ENCODE measurements at regions not wholly inside any gene's neighbourhood (a gene's known extent, or its start where the extent isn't known, plus 50 kb on each side); places are given as distances from the start of the nearest gene placed in this dataset.

DNA sequence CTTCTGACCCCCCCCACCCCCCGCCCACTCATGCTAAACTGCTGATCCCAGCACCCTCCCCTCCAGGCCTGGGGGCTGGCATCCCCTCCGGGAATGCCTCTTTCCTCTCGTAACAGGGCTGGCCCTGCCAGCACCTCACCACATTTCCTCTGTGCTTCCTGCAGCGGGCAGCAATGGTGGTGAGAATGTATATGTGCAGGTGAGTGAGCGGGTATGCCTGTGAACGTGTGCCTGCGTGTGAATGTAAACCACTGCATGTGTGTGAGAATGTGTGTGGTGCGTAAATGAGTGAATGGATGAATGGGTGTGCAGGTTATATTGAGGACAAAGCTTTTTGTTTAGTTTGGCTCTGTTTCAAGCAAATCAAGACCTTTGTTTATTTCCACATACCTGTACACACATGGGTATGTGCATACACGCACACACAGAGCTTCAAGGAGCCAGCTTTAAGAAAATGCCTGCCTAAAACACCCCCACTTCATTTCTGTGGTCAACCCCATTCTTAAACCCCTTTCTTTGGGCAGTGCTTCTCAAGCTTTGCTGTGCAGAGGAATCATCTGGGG is 95.7 kb upstream of the SHB start:
- DNase-seq (ENCODE audit: low spot score): no peak

GRCh38 chr9:38163518-38163917 is 94.5 kb upstream of the SHB start:
- DNase-seq (ENCODE audit: low spot score): no peak

DNA sequence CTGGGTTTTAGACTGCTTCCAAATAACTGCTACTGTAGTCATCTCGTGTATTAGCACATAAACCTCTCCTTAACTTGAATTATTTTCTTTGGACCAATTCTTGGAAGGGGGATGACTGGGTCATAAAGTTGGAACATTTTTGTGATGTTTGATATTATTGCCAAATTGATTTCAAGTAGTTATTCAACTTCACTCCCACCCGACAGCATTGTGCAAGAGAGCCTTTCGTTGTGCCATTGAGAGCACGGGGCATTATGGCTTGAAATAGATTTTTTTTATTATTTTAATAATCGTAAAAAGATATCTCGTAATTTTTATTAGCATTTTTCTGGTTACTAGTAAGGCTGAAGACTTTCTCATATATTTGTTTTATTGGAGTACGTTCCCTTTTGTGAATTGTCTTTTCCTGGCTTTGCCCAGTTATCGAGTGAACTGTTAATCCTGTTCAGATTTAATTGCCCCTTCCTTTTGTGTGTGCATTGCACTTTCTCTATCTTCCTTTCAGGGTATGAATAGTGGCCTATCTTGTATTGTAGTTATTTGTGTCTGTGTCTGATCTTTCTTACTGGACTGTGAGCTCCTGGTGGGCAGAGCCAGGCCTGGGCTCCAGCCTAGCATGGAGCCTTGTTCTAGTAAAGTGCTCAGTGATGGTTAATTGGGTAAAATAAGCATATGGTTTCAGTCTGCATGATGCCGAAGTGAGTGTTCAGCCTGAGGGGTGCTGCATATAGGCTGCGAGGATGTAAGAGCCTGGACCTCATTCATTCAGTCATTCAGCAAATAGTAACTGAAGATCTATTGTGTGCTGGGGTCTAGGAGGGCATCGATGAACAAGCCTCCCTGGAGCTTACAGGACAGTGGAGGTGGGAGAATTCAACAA is 93.5 kb upstream of the SHB start:
- DNase-seq (ENCODE audit: low spot score): no peak

- DNase-seq (ENCODE audit: low spot score): no peak
Measured at GRCh38 chr9:38160613-38161215, 91.7 kb upstream of the SHB start.

GRCh38 chr9:38159599-38159998 is 90.6 kb upstream of the SHB start:
- no peak for DNase-seq (ENCODE audit: low spot score)

DNA sequence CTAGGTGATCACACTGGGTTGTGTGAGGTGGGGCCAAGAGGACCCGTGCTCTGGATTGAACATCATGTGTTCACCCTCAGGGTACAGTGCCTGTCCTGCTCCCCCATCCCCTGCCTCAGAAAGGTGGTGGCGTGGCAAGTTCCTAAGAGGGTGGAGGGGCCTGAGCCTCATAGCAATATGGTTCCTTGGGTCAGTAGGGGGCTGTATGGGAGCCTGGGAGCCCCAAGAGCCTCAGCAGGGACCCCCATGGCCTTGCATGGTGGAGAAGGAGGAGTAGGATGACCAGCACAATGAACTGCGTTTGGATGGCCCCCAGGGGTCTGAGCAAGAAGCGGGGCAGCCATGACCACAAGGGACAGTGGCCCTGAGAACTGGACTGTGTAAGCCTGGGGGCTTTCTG is 89.6 kb upstream of the SHB start:
- no peak for DNase-seq (ENCODE audit: low spot score)

- DNase-seq (ENCODE audit: low spot score): no peak
Measured at GRCh38 chr9:38157711-38158110, 88.7 kb upstream of the SHB start.

DNA sequence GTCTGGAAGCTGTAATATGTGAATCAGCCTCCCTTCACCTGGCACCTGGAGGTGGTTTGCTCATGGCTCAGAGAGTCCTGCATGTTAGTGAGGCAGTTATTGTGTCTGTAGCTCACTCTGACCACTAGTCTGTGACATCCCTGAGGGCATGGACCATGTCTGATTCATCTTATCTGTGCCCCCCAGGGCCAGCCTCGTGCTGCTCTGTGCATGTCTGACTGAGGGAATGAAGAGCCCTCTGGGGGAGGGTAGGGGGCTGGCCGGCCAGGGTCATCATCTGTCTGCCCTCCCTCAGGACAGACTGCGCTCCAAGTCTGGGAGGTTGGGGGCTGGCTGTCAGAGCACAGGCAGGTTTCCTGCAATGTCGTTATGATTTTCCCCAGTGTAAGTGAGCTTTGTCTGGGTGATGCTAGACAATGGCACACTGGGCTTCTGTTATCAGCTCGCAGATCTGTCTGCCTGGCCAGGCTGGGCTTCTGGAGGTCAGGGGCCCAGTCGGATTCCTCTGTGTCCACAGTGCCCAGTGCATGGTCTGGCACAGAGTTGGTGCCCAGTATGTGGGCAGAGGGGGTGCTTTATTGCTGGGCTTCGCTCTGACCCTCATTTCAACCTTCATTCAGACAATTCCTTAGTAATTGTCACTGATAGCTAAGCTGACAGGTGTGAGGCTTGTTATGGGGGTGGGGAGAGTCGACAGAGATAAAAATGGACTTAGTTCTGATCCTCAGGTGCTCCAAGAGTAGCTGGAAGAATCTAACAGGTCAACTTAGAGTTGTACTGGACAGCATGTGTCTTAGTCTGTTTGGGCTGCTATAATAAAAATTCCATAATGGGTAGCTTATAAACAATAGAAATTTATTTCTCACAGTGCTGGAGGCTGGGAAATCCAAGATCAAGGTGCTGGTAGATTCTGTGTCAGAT is 85.7 kb upstream of the SHB start:
- no peak for DNase-seq (ENCODE audit: low spot score)

DNA sequence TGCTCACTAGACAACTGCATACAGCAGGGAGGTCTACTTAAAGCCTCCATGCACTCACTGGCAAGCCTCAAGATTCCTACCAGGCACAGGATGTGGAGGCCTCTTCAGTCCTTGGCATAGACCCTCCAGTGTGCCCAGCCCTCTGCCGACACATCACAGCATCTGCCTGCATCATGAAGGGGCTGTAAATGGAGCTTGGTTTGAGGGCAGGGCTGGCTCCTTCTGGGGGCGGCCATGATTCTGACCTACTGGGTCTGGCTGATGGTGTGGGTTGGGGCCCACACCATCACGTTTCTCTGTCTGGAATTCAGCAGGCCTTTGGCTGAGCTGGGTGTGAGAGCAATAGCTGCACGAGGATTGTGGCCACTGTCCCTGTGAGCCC is 84.9 kb upstream of the SHB start:
- DNase-seq (ENCODE audit: low spot score): no peak

GRCh38 chr9:38153152-38153909 is 84.3 kb upstream of the SHB start:
- DNase-seq (ENCODE audit: low spot score): no peak

GRCh38 chr9:38149647-38150046 is 80.6 kb upstream of the SHB start:
- DNase-seq (ENCODE audit: low spot score): no peak

DNA sequence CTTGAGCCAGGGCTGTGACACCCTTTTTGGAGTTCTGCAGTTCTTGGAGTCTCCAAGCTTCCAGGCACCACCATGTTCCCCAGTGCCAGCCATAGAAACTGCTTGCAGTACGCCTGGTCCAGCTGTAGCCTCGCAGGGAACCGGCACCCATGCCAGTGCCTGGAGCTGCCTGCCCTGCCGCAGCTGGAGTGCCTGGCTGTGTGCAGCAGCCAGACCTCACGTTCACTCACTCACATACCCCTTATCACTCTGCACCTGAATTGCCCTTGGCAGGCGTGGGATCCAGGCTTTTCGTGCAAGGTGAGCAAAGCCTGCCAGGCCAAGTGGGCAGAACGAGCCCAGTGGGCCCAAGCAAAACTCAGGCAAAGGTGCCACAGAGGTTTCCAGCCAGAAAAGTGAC is 77.8 kb upstream of the SHB start:
- DNase-seq (ENCODE audit: low spot score): no peak

- DNase-seq (ENCODE audit: low spot score): no peak
Measured at GRCh38 chr9:38145526-38146053, 76.6 kb upstream of the SHB start.

GRCh38 chr9:38144421-38144820 is 75.4 kb upstream of the SHB start:
- no peak for DNase-seq (ENCODE audit: low spot score)

DNA sequence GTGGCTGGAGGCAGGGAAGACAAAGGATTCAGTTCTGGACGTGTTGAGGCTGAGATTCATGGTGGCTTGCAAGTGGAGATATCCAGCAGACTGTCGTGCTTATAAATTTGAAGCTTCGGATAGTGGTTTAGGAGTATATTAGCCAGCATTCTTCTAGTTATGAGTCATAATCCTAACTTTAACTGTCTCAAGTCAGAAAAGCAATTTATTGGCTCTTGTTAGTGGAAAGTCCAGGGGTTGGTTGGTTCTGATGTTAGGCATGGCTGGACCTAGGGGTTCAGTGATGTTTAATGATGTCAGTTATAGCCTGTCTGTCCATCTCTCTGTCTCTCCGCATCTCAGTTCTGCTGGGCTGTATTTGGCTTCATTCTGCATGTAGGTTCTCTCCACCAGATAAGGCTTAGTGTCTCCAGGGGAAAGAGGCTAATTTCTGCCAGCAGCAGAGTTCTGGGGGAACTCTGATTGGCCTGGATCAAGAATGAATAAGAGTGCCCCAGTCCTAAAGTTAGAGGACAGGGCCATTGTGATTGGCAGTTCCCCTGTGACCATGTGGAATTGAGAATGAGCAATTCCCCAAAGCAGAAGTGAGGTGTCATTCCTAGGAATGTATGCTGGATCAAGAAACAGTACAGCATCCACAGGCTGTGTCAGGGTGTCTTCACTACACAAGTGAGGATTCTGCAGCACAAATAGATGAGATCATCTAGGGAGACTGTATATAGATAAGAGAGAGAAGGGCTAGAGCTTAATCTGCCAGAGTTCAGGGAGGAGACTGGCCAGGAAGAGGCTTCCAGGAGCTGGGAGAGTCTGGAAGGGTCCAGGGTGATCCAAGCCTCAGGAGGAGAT is 72.9 kb upstream of the SHB start:
- no peak for DNase-seq (ENCODE audit: low spot score)

DNA sequence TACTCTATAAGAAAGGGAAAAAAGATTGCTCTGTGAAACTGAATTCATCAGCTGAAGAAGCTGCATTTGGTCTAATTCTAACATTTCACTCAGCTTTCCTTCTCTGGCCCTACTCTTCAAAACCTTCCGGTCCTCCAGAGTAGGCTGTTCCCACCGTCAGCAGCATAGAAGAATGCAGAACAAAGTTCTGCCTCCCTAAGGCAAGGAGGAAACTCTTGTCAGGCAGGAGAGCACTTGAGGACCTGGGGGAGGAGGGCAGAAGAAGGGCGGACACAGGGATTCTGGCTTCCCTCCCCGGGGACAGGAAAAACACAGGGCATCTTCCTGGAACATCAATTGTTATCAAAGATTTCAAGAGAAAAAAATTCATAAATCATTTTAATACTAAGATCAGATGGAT is 69.2 kb upstream of the SHB start:
- no peak for DNase-seq (ENCODE audit: low spot score)

DNA sequence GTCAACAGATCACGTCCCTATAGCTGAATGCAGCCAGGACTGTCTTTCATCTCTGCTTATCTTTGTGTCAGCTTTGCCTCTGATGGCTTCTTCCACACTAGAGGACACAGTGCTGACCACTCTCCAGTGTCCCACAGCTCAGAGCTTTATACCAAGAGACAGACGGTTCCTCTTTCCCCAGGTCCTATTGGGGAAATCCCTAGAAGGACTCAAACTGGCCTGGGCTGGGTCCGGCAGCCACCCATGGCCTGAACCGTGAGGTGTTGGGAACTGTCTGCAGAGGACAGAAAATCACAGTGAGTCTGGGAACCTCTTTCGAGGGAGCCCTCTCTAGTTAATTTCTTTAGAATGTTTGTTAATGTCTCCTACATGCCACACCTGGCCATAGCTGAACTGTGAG is 68.3 kb upstream of the SHB start:
- no peak for DNase-seq (ENCODE audit: low spot score)

GRCh38 chr9:38136386-38136785 is 67.4 kb upstream of the SHB start:
- no peak for DNase-seq (ENCODE audit: low spot score)

- DNase-seq (ENCODE audit: low spot score): no peak
Measured at GRCh38 chr9:38134611-38135237, 65.7 kb upstream of the SHB start.

Measured in mesenteric fat pad (tissue), 1 donor.